DOHH2 (cell line): ENCODE measurements at regions not wholly inside any gene's neighbourhood (a gene's known extent, or its start where the extent isn't known, plus 50 kb on each side); places are given as distances from the start of the nearest gene placed in this dataset.

Source experiments
- H3F3A ChIP-seq: fragments of 200-600 bp; sonication (generic), shearing (Covaris generic); 2 replicates; pipeline ENCODE4 v1.6.0; 2016; ENCODE audit warnings: antibody characterized with exemption, mild to moderate bottlenecking; ENCODE audit not compliant: control insufficient read depth, insufficient read depth
- H3K27ac ChIP-seq: fragments of 200-600 bp; sonication (generic); 2 replicates; pipeline ENCODE4 v1.5.1; 2014; ENCODE audit warnings: low read depth, mild to moderate bottlenecking, low read length, moderate library complexity
- H3K27me3 ChIP-seq: fragments of 200-600 bp; sonication (generic); 2 replicates; pipeline ENCODE4 v1.6.1; 2014; ENCODE audit warnings: mild to moderate bottlenecking, low read length, mixed read lengths; ENCODE audit not compliant: control insufficient read depth
- H3K36me3 ChIP-seq: fragments of 200-600 bp; sonication (generic); 2 replicates; pipeline ENCODE4 v1.6.1; 2014; ENCODE audit warnings: mild to moderate bottlenecking, low read length, moderate library complexity, mixed read lengths; ENCODE audit not compliant: control insufficient read depth
- H3K4me1 ChIP-seq: fragments of 200-600 bp; sonication (generic); 2 replicates; pipeline ENCODE4 v1.6.1; 2014; ENCODE audit warnings: mild to moderate bottlenecking, low read length, mixed read lengths; ENCODE audit not compliant: control insufficient read depth
- H3K4me2 ChIP-seq: fragments of 200-600 bp; sonication (generic); 2 replicates; pipeline ENCODE4 v1.6.0; 2014; ENCODE audit warnings: mild to moderate bottlenecking, low read length, moderate library complexity
- H3K4me3 ChIP-seq: fragments of 200-600 bp; sonication (generic); 2 replicates; pipeline ENCODE4 v1.5.1; 2014; ENCODE audit warnings: mild to moderate bottlenecking, low read length, mixed read lengths
- H3K79me2 ChIP-seq: fragments of 200-600 bp; sonication (generic); 2 replicates; pipeline ENCODE4 v1.6.1; 2014; ENCODE audit warnings: mild to moderate bottlenecking, low read length, mixed read lengths; ENCODE audit not compliant: control insufficient read depth
- H3K9me2 ChIP-seq: fragments of 200-600 bp; sonication (generic); replicated peaks from 2 replicates; pipeline ENCODE4 v1.6.1; 2014; ENCODE audit warnings: mild to moderate bottlenecking, low read length, mixed read lengths; ENCODE audit not compliant: control insufficient read depth
- H3K9me3 ChIP-seq: fragments of 200-600 bp; sonication (generic); 2 replicates; pipeline ENCODE4 v1.6.1; 2014; ENCODE audit warnings: antibody characterized with exemption, low read length, mixed read lengths; ENCODE audit not compliant: control insufficient read depth, insufficient read depth
- H4K20me1 ChIP-seq: fragments of 200-600 bp; sonication (generic); 2 replicates; pipeline ENCODE4 v1.6.0; 2014; ENCODE audit warnings: low read depth, mild to moderate bottlenecking, antibody characterized with exemption, low read length, moderate library complexity; ENCODE audit not compliant: control insufficient read depth, insufficient read depth
- CTCF ChIP-seq: fragments of 200-600 bp; sonication (generic); IDR thresholded peaks from one replicate; pipeline ENCODE4 v1.5.1; 2014; ENCODE audit warnings: antibody characterized with exemption, mild to moderate bottlenecking, low read depth, low read length; ENCODE audit not compliant: poor library complexity, severe bottlenecking
- EZH2phosphoT487 ChIP-seq: fragments of 200-600 bp; sonication (generic); IDR thresholded peaks from 2 replicates; pipeline ENCODE4 v1.6.1; 2017; ENCODE audit warnings: borderline replicate concordance, mild to moderate bottlenecking, antibody characterized with exemption, low read length, moderate library complexity, mixed read lengths

- H3K4me3 ChIP-seq: no peak overlapping the region
- H3K4me1 ChIP-seq: no peaks in the 10 kb centered on the region
- H4K20me1 ChIP-seq: no peaks in the 10 kb centered on the region
- H3K9me2 ChIP-seq: no peaks in the 10 kb centered on the region
- H3K36me3 ChIP-seq: no peaks in the 10 kb centered on the region
- H3K27me3 ChIP-seq: no peaks in the 10 kb centered on the region
- H3K27ac ChIP-seq: no peak overlapping the region
- no peaks in the 10 kb centered on the region for H3K9me3 ChIP-seq
- no peaks in the 10 kb centered on the region for H3F3A ChIP-seq
- TF ChIP-seq EZH2phosphoT487 (no peak), CTCF (no peak)
- H3K79me2 ChIP-seq: no peaks in the 10 kb centered on the region
- H3K4me2 ChIP-seq: no peak overlapping the region
Observed at GRCh38 chr17:71519285-71519684, 601.5 kb upstream of the SOX9 start.

GRCh38 chr17:71521724-71522123 lies 599.1 kb upstream of the SOX9 start:
- TF ChIP-seq EZH2phosphoT487 (no peak), CTCF (no peak)
- no peaks in the 10 kb centered on the region for H3K4me1 ChIP-seq
- no peaks in the 10 kb centered on the region for H3K36me3 ChIP-seq
- no peaks in the 10 kb centered on the region for H3K27me3 ChIP-seq
- no peaks in the 10 kb centered on the region for H3F3A ChIP-seq
- no peaks in the 10 kb centered on the region for H4K20me1 ChIP-seq
- H3K4me3 ChIP-seq: no peak overlapping the region
- no peaks in the 10 kb centered on the region for H3K79me2 ChIP-seq
- no peaks in the 10 kb centered on the region for H3K9me3 ChIP-seq
- no peaks in the 10 kb centered on the region for H3K9me2 ChIP-seq
- no peak overlapping the region for H3K27ac ChIP-seq
- H3K4me2 ChIP-seq: no peak overlapping the region

GRCh38 chr17:71522383-71522782 lies 598.4 kb upstream of the SOX9 start:
- Histone ChIP-seq H3K4me2 (no peak overlapping the region), H3K9me2 (no peaks in the 10 kb centered on the region), H3K4me1 (no peaks in the 10 kb centered on the region), H3K9me3 (no peaks in the 10 kb centered on the region), H3K4me3 (no peak overlapping the region), H3F3A (no peaks in the 10 kb centered on the region), H3K36me3 (no peaks in the 10 kb centered on the region), H4K20me1 (no peaks in the 10 kb centered on the region), H3K27me3 (no peaks in the 10 kb centered on the region), H3K27ac (no peak overlapping the region), H3K79me2 (no peaks in the 10 kb centered on the region)
- TF ChIP-seq EZH2phosphoT487 (no peak), CTCF (no peak)

GRCh38 chr17:71527311-71527710 lies 593.5 kb upstream of the SOX9 start:
- Histone ChIP-seq H3K36me3 (no peaks in the 10 kb centered on the region), H3K27ac (no peak overlapping the region), H3K9me3 (no peaks in the 10 kb centered on the region), H3K4me1 (no peaks in the 10 kb centered on the region), H3K9me2 (no peaks in the 10 kb centered on the region), H4K20me1 (no peaks in the 10 kb centered on the region), H3K79me2 (no peaks in the 10 kb centered on the region), H3K4me3 (no peak overlapping the region), H3F3A (no peaks in the 10 kb centered on the region), H3K4me2 (no peak overlapping the region), H3K27me3 (no peaks in the 10 kb centered on the region)
- TF ChIP-seq EZH2phosphoT487 (no peak), CTCF (no peak)
